GM12878 (cell line): ENCODE measurements at regions not wholly inside any gene's neighbourhood (a gene's known extent, or its start where the extent isn't known, plus 50 kb on each side); places are given as distances from the start of the nearest gene placed in this dataset.

Source experiments
- ATAC-seq: fragments of 200-7000 bp; cut with Tn5 transposase; 3 replicates; pipeline ENCODE4 v1.9.1; 2020; ENCODE audit warnings: mild to moderate bottlenecking, moderate library complexity
- BruUV-seq: library from RNA; stranded (reverse); fragments of 400-500 nt; replicated peaks from 2 replicates; lab custom pipeline; 2021; lab: Mats Ljungman, UMichigan
- CTCF ChIA-PET: fragments of 300-600 bp; sonication (Branson Sonifier 250); formaldehyde crosslinking; extraction: SDS; loops from one replicate; lab custom pipeline; 2021; ENCODE audit warnings: inconsistent platforms; lab: Yijun Ruan, JAX
- POLR2A ChIA-PET: fragments of 350-600 bp; formaldehyde crosslinking; extraction: SDS; loops from one replicate; lab custom pipeline; 2021; ENCODE audit warnings: inconsistent platforms; lab: Charles Lee
- RAD21 ChIA-PET: fragments of 300-600 bp; sonication (Branson Sonifier 250); formaldehyde crosslinking; loops from one replicate; lab custom pipeline; 2023; ENCODE audit warnings: antibody characterized with exemption; ENCODE audit not compliant: unreplicated experiment; lab: Charles Lee
- SMC1A ChIA-PET: fragments of 300-600 bp; sonication (Branson Sonifier 250); formaldehyde crosslinking; loops from one replicate; lab custom pipeline; 2023; ENCODE audit not compliant: unreplicated experiment, uncharacterized antibody; lab: Charles Lee
- DNase-seq: peaks from one replicate; pipeline ENCODE4 v3.0.0-alpha.2; 2011; ENCODE audit warnings: low read depth, low spot score
- FAIRE-seq: peaks from 3 replicates; lab custom pipeline; 2011; peaks lifted over from hg19 to GRCh38; lab: Jason Lieb, UNC
- H2AFZ ChIP-seq: 2 replicates; pipeline ENCODE4 v1.6.0; 2011; ENCODE audit warnings: low read depth, low read length, control low read depth; ENCODE audit not compliant: control insufficient read depth
- H3K27ac ChIP-seq: 2 replicates; pipeline ENCODE4 v1.5.1; 2011; ENCODE audit warnings: control low read depth; ENCODE audit not compliant: control insufficient read depth, insufficient read depth
- H3K27me3 ChIP-seq, 2 experiments: replicated peaks in 1 of 2; 2 replicates each; pipeline versions ENCODE4 v1.6.0 to v1.6.1; 2011; ENCODE audit warnings: low read length in 1 of 2; ENCODE audit not compliant: control insufficient read depth in 2 of 2, insufficient read depth in 2 of 2
- H3K36me3 ChIP-seq, 2 experiments: 2 replicates each; pipeline ENCODE4 v1.5.1; 2011; ENCODE audit warnings: low read length in 1 of 2; ENCODE audit not compliant: control insufficient read depth in 2 of 2, insufficient read depth in 2 of 2
- H3K4me1 ChIP-seq: 2 replicates; pipeline ENCODE4 v1.6.1; 2011; ENCODE audit warnings: mild to moderate bottlenecking, low read length, moderate library complexity, mixed read lengths; ENCODE audit not compliant: control insufficient read depth, insufficient read depth
- H3K4me2 ChIP-seq: 2 replicates; pipeline ENCODE4 v1.6.0; 2011; ENCODE audit warnings: control low read depth; ENCODE audit not compliant: control insufficient read depth, insufficient read depth
- H3K4me3 ChIP-seq: fragments of 200-600 bp; sonication (generic); 2 replicates; pipeline ENCODE4 v1.5.1; 2016
- H3K79me2 ChIP-seq: 2 replicates; pipeline ENCODE4 v1.6.0; 2011; ENCODE audit warnings: low read length; ENCODE audit not compliant: control insufficient read depth, insufficient read depth
- H3K9ac ChIP-seq: 2 replicates; pipeline ENCODE4 v1.8.0; 2011; ENCODE audit warnings: low read length, control low read depth, mixed read lengths; ENCODE audit not compliant: control insufficient read depth, insufficient read depth
- H3K9me3 ChIP-seq: replicated peaks from 3 replicates; pipeline ENCODE4 v1.5.1; 2011; ENCODE audit warnings: mild to moderate bottlenecking, low read length; ENCODE audit not compliant: control insufficient read depth, insufficient read depth
- H4K20me1 ChIP-seq: 2 replicates; pipeline ENCODE4 v1.6.0; 2011; ENCODE audit not compliant: control insufficient read depth, insufficient read depth
- BHLHE40 ChIP-seq, 2 experiments: fragments of 450-650 bp in 1 of 2; IDR thresholded peaks; 2 replicates each; pipeline ENCODE4 v1.6.1; 2011 to 2017; ENCODE audit warnings: low read depth in 2 of 2, borderline replicate concordance in 1 of 2, improper control_type of control experiment in 1 of 2, low read length in 1 of 2, mild to moderate bottlenecking in 1 of 2
- CBFB ChIP-seq: IDR thresholded peaks from 2 replicates; pipeline ENCODE4 v1.6.1; 2016; ENCODE audit warnings: antibody characterized with exemption, low read depth
- CREM ChIP-seq: IDR thresholded peaks from 2 replicates; pipeline ENCODE4 v1.6.1; 2014; ENCODE audit warnings: antibody characterized with exemption, low read depth
- MEF2B ChIP-seq: fragments of 450-650 bp; IDR thresholded peaks from 2 replicates; pipeline ENCODE4 v1.6.1; 2018; ENCODE audit warnings: mild to moderate bottlenecking, moderate library complexity; ENCODE audit not compliant: partially characterized antibody, poor library complexity, severe bottlenecking
- MXI1 ChIP-seq: fragments of 150-350 bp; IDR thresholded peaks from 2 replicates; pipeline ENCODE4 v1.6.1; 2011; ENCODE audit warnings: low read depth, mild to moderate bottlenecking, inconsistent platforms, low read length, improper control_type of control experiment
- SUZ12 ChIP-seq: fragments of 200-600 bp; sonication (generic); IDR thresholded peaks from one replicate; pipeline ENCODE4 v1.6.1; 2018; ENCODE audit warnings: antibody characterized with exemption, mild to moderate bottlenecking; ENCODE audit not compliant: unreplicated experiment
- WGBS: methylation state at CpG from one replicate; pipeline ENCODE4 v1.1.6; 2016; ENCODE audit warnings: low lambda C conversion rate; ENCODE audit not compliant: insufficient replicate concordance, insufficient coverage; ENCODE audit errors: missing lambda C conversion rate; 5-methylcytosine and 5-hydroxymethylcytosine counted together
- in situ Hi-C: fragments of 300-500 bp; cut with MboI; formaldehyde crosslinking; loops from 9 replicates; pipeline ENCODE4 v1.14.3; 2018; ENCODE audit warnings: mixed read lengths
- intact Hi-C: fragments of 100-400 bp; cut with micrococcal nuclease; formaldehyde crosslinking; loops from one replicate; pipeline ENCODE4 v1.14.2; 2022; ENCODE audit not compliant: unreplicated experiment
- TF ChIP-seq, protein P1 (sequence below): fragments of 450-650 bp; IDR thresholded peaks from 2 replicates; pipeline ENCODE4 v1.6.1; 2016; ENCODE audit warnings: mild to moderate bottlenecking

GRCh38 chr4:29588617-29589016 lies 1131.6 kb upstream of the PCDH7 start:
- no peaks in the 10 kb centered on the region for H3K36me3 ChIP-seq
- RAD21 ChIA-PET: no interaction called here
- H3K9ac ChIP-seq: no peak overlapping the region
- CTCF ChIA-PET: no interaction called here
- POLR2A ChIA-PET: no interaction called here
- in situ Hi-C loops (no loop called here), intact Hi-C loops (no loop called here)
- SMC1A ChIA-PET: no interaction called here
- no peak for DNase-seq
- no peak overlapping the region for H2AFZ ChIP-seq
- H4K20me1 ChIP-seq: no peaks in the 10 kb centered on the region
- no peaks in the 10 kb centered on the region for H3K27me3 ChIP-seq
- no peaks in the 10 kb centered on the region for H3K79me2 ChIP-seq
- no peak overlapping the region for H3K27ac ChIP-seq
- no peak for FAIRE-seq
- TF ChIP-seq BHLHE40 (IDR thresholded peaks at IDR 0.05; ENCODE audit: borderline replicate concordance in 1 of 2, low read depth in 2 of 2, low read length in 1 of 2) (no peak), MEF2B (no peak), SUZ12 (no peak), CBFB (no peak)
- no TSS peak for BruUV-seq
- WGBS: 36% methylated on average over 3 of the region's 3 CpGs
- no peaks in the 10 kb centered on the region for H3K9me3 ChIP-seq
- ATAC-seq: no peak
- no peak overlapping the region for H3K4me3 ChIP-seq
- H3K4me2 ChIP-seq: no peak overlapping the region
- no peaks in the 10 kb centered on the region for H3K4me1 ChIP-seq

- RAD21 ChIA-PET: no interaction called here
- Histone ChIP-seq H3K79me2 (no peaks in the 10 kb centered on the region), H3K36me3 (no peaks in the 10 kb centered on the region), H2AFZ (no peak overlapping the region), H3K4me1 (no peaks in the 10 kb centered on the region), H3K27me3 (no peaks in the 10 kb centered on the region), H4K20me1 (no peaks in the 10 kb centered on the region), H3K4me2 (no peak overlapping the region), H3K9me3 (no peaks in the 10 kb centered on the region), H3K4me3 (no peak overlapping the region), H3K9ac (no peak overlapping the region), H3K27ac (no peak overlapping the region)
- POLR2A ChIA-PET: no interaction called here
- TF ChIP-seq MXI1 (no peak), CREM (no peak)
- TF ChIP-seq, protein P1, sequence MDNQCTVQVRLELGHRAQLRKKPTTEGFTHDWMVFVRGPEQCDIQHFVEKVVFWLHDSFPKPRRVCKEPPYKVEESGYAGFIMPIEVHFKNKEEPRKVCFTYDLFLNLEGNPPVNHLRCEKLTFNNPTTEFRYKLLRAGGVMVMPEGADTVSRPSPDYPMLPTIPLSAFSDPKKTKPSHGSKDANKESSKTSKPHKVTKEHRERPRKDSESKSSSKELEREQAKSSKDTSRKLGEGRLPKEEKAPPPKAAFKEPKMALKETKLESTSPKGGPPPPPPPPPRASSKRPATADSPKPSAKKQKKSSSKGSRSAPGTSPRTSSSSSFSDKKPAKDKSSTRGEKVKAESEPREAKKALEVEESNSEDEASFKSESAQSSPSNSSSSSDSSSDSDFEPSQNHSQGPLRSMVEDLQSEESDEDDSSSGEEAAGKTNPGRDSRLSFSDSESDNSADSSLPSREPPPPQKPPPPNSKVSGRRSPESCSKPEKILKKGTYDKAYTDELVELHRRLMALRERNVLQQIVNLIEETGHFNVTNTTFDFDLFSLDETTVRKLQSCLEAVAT: no peak
- WGBS: 42% methylated on average over 5 of the region's 5 CpGs
- in situ Hi-C loops (no loop called here), intact Hi-C loops (no loop called here)
- ATAC-seq: no peak
- no peak for DNase-seq
- no TSS peak for BruUV-seq
- SMC1A ChIA-PET: no interaction called here
- no peak for FAIRE-seq
- CTCF ChIA-PET: no interaction called here
Observed at GRCh38 chr4:29596228-29596627, 1123.9 kb upstream of the PCDH7 start.
